SK-N-SH (cell line): ENCODE measurements at regions not wholly inside any gene's neighbourhood (a gene's known extent, or its start where the extent isn't known, plus 50 kb on each side); places are given as distances from the start of the nearest gene placed in this dataset.

Source experiments
- CTCF ChIA-PET: fragments of 300-600, 350-600 bp; formaldehyde crosslinking; extraction: SDS; loops from one replicate; lab custom pipeline; 2021; lab: Yijun Ruan, JAX
- POLR2A ChIA-PET: fragments of 350-600 bp; sonication (Branson Sonifier 250); formaldehyde crosslinking; extraction: SDS; loops from one replicate; lab custom pipeline; 2020; ENCODE audit warnings: antibody characterized with exemption, inconsistent platforms; lab: Yijun Ruan, JAX
- DNase-seq: peaks from one replicate; pipeline ENCODE4 v3.0.0; 2012
- H2AFZ ChIP-seq: fragments of 200-600 bp; sonication (generic); 2 replicates; pipeline ENCODE4 v1.8.1; 2016; ENCODE audit warnings: antibody characterized with exemption, mild to moderate bottlenecking, low read depth
- H3F3A ChIP-seq: fragments of 200-600 bp; sonication (generic); replicated peaks from 2 replicates; pipeline ENCODE3; 2016; ENCODE audit warnings: antibody characterized with exemption, mild to moderate bottlenecking; ENCODE audit not compliant: insufficient read depth
- H3K27ac ChIP-seq, 2 experiments: fragments of 200-500 bp in 1 of 2; fragments of 200-600 bp in 1 of 2; sonication (Bioruptor generic) in 1 of 2; sonication (generic), shearing (Covaris generic) in 1 of 2; 2 replicates each; pipeline versions ENCODE4 v1.5.1 to v1.6.1; 2014 to 2016; ENCODE audit warnings: low read depth in 2 of 2, inconsistent platforms in 1 of 2, low read length in 1 of 2, mild to moderate bottlenecking in 1 of 2, mixed read lengths in 1 of 2
- H3K27me3 ChIP-seq: fragments of 200-600 bp; sonication (generic), shearing (Covaris generic); 2 replicates; pipeline ENCODE4 v1.6.1; 2016; ENCODE audit warnings: mixed run types; ENCODE audit not compliant: insufficient read depth
- H3K36me3 ChIP-seq, 2 experiments: fragments of 200-500 bp in 1 of 2; fragments of 200-600 bp in 1 of 2; sonication (Bioruptor generic) in 1 of 2; sonication (generic) in 1 of 2; replicated peaks in 1 of 2; 2 replicates each; pipeline versions ENCODE3 to v1.5.1; 2014 to 2016; ENCODE audit warnings: low read length in 1 of 2, mild to moderate bottlenecking in 1 of 2; ENCODE audit not compliant: insufficient read depth in 2 of 2, control insufficient read depth in 1 of 2
- H3K4me1 ChIP-seq, 2 experiments: fragments of 200-500 bp in 1 of 2; fragments of 200-600 bp in 1 of 2; sonication (Bioruptor generic) in 1 of 2; sonication (generic), shearing (Covaris generic) in 1 of 2; 2 replicates each; pipeline versions ENCODE4 v1.5.1 to v1.6.1; 2014 to 2016; ENCODE audit warnings: low read depth in 1 of 2, low read length in 1 of 2, mixed run types in 1 of 2; ENCODE audit not compliant: insufficient read depth in 2 of 2, control insufficient read depth in 1 of 2
- H3K4me2 ChIP-seq: fragments of 200-600 bp; sonication (generic), shearing (Covaris generic); 2 replicates; pipeline ENCODE4 v1.6.1; 2017; ENCODE audit warnings: mixed run types
- H3K4me3 ChIP-seq, 2 experiments: fragments of 200-500 bp in 1 of 2; fragments of 200-600 bp in 1 of 2; sonication (Bioruptor generic) in 1 of 2; sonication (generic), shearing (Covaris generic) in 1 of 2; 2 replicates each; pipeline versions ENCODE4 v1.5.1 to v1.8.1; 2014 to 2016; ENCODE audit warnings: low read depth in 2 of 2, inconsistent platforms in 1 of 2, low read length in 1 of 2, mild to moderate bottlenecking in 1 of 2, mixed read lengths in 1 of 2, moderate library complexity in 1 of 2
- H3K79me2 ChIP-seq: fragments of 200-600 bp; sonication (generic); 2 replicates; pipeline ENCODE4 v1.8.1; 2017; ENCODE audit warnings: mild to moderate bottlenecking; ENCODE audit not compliant: insufficient read depth
- H3K9ac ChIP-seq: fragments of 200-600 bp; sonication (generic); 2 replicates; pipeline ENCODE4 v1.6.1; 2017; ENCODE audit warnings: mixed run types
- H3K9me2 ChIP-seq: fragments of 200-600 bp; sonication (generic); 2 replicates; pipeline ENCODE4 v1.6.1; 2017; ENCODE audit warnings: mixed run types
- H3K9me3 ChIP-seq: fragments of 200-600 bp; sonication (generic); 2 replicates; pipeline ENCODE4 v1.6.1; 2017; ENCODE audit warnings: mixed run types, mild to moderate bottlenecking, moderate library complexity
- H4K20me1 ChIP-seq: fragments of 200-600 bp; sonication (generic); 2 replicates; pipeline ENCODE4 v1.6.1; 2017; ENCODE audit warnings: mild to moderate bottlenecking, mixed run types; ENCODE audit not compliant: insufficient read depth
- CHD2 ChIP-seq: fragments of 150-350 bp; IDR thresholded peaks from 2 replicates; pipeline ENCODE4 v1.6.1; 2018; ENCODE audit warnings: low read length; ENCODE audit not compliant: partially characterized antibody
- ELF1 ChIP-seq: IDR thresholded peaks from 2 replicates; pipeline ENCODE4 v1.4.0; 2012
- EP300 ChIP-seq, 2 experiments: IDR thresholded peaks; 2 replicates each; pipeline versions ENCODE4 v1.4.0 to v1.6.1; 2012; ENCODE audit warnings: borderline replicate concordance in 1 of 2, low read depth in 1 of 2, low read length in 1 of 2
- FOXM1 ChIP-seq: IDR thresholded peaks from 2 replicates; pipeline ENCODE4 v1.4.0; 2012; ENCODE audit warnings: low read depth, mild to moderate bottlenecking
- GABPA ChIP-seq: IDR thresholded peaks from 2 replicates; pipeline ENCODE4 v1.4.0; 2012; ENCODE audit warnings: low read depth, mild to moderate bottlenecking
- GATA2 ChIP-seq: sonication (generic); formaldehyde crosslinking; IDR thresholded peaks from 2 replicates; pipeline ENCODE4 v1.5.0; 2020; ENCODE audit warnings: mild to moderate bottlenecking, missing genetic modification reagents
- JUND ChIP-seq: IDR thresholded peaks from 2 replicates; pipeline ENCODE4 v1.4.0; 2012
- MEF2A ChIP-seq: IDR thresholded peaks from 2 replicates; pipeline ENCODE4 v1.4.0; 2012; ENCODE audit warnings: low read depth, borderline replicate concordance
- MXI1 ChIP-seq: IDR thresholded peaks from 2 replicates; pipeline ENCODE4 v1.6.1; 2012; ENCODE audit warnings: mild to moderate bottlenecking, low read depth, low read length, improper control_type of control experiment
- NFIC ChIP-seq: IDR thresholded peaks from 2 replicates; pipeline ENCODE4 v1.4.0; 2012; ENCODE audit warnings: borderline replicate concordance
- NRF1 ChIP-seq: IDR thresholded peaks from 2 replicates; pipeline ENCODE4 v1.6.1; 2012; ENCODE audit warnings: low read depth, mild to moderate bottlenecking, low read length
- PBX3 ChIP-seq: IDR thresholded peaks from 2 replicates; pipeline ENCODE4; 2012
- RCOR1 ChIP-seq: fragments of 150-350 bp; IDR thresholded peaks from 2 replicates; pipeline ENCODE4 v1.6.1; 2017; ENCODE audit warnings: antibody characterized with exemption, low read length
- REST ChIP-seq: IDR thresholded peaks from 2 replicates; pipeline ENCODE4 v1.6.1; 2012; ENCODE audit warnings: mild to moderate bottlenecking, low read depth, low read length, moderate library complexity
- RXRA ChIP-seq: IDR thresholded peaks from 2 replicates; pipeline ENCODE4 v1.4.0; 2012; ENCODE audit warnings: low read depth, mild to moderate bottlenecking, borderline replicate concordance
- TAF1 ChIP-seq: IDR thresholded peaks from 2 replicates; pipeline ENCODE4 v1.6.1; 2012; ENCODE audit warnings: low read depth, mild to moderate bottlenecking, low read length, moderate library complexity, borderline replicate concordance
- TCF12 ChIP-seq: IDR thresholded peaks from 2 replicates; pipeline ENCODE4 v1.4.0; 2012
- USF1 ChIP-seq: IDR thresholded peaks from 2 replicates; pipeline ENCODE4 v1.4.0; 2012; ENCODE audit warnings: low read depth, borderline replicate concordance
- USF2 ChIP-seq: fragments of 150-350 bp; IDR thresholded peaks from 2 replicates; pipeline ENCODE4 v1.6.1; 2017; ENCODE audit warnings: antibody characterized with exemption, low read length, low read depth, borderline replicate concordance
- YY1 ChIP-seq: IDR thresholded peaks from 2 replicates; pipeline ENCODE4 v1.4.0; 2012; ENCODE audit warnings: low read depth, mild to moderate bottlenecking
- WGBS: methylation state at CpG from one replicate; pipeline ENCODE4 v1.1.6; 2017; ENCODE audit warnings: low lambda C conversion rate; 5-methylcytosine and 5-hydroxymethylcytosine counted together

- TF ChIP-seq USF2: no peak
Observed at GRCh38 chr5:159496773-159497172, 166.5 kb upstream of the IL12B start (continued).

GRCh38 chr5:159497221-159497620 lies 166.9 kb upstream of the IL12B start:
- no peaks in the 10 kb centered on the region for H3K27me3 ChIP-seq
- no peaks in the 10 kb centered on the region for H3K9me3 ChIP-seq
- no peaks in the 10 kb centered on the region for H3K36me3 ChIP-seq
- no peak overlapping the region for H3K27ac ChIP-seq
- no peak overlapping the region for H3K4me2 ChIP-seq
- DNase-seq: peak; percentile 4
- no peak for TF ChIP-seq NFIC
- no peak for TF ChIP-seq YY1
- TF ChIP-seq RXRA: no peak
- TF ChIP-seq GATA2: no peak
- 45% methylated on average over 2 of the region's 2 CpGs for WGBS
- no peak overlapping the region for H2AFZ ChIP-seq
- CTCF ChIA-PET: no interaction called here
- no peaks in the 10 kb centered on the region for H3F3A ChIP-seq
- no peak overlapping the region for H3K9ac ChIP-seq
- no peaks in the 10 kb centered on the region for H3K79me2 ChIP-seq
- H4K20me1 ChIP-seq: no peaks in the 10 kb centered on the region
- H3K9me2 ChIP-seq: no peaks in the 10 kb centered on the region
- POLR2A ChIA-PET: no interaction called here
- no peaks in the 10 kb centered on the region for H3K4me1 ChIP-seq
- no peak overlapping the region for H3K4me3 ChIP-seq

GRCh38 chr5:159498630-159499029 lies 168.3 kb upstream of the IL12B start:
- DNase-seq: no peak
- Histone ChIP-seq H3K4me3 (no peak overlapping the region), H3K79me2 (no peaks in the 10 kb centered on the region), H3K9me3 (no peaks in the 10 kb centered on the region), H3K27ac (no peak overlapping the region), H3K9me2 (no peaks in the 10 kb centered on the region), H3K4me1 (no peaks in the 10 kb centered on the region), H4K20me1 (no peaks in the 10 kb centered on the region), H3K27me3 (no peaks in the 10 kb centered on the region), H2AFZ (no peak overlapping the region), H3K4me2 (no peak overlapping the region), H3K36me3 (no peaks in the 10 kb centered on the region), H3K9ac (no peak overlapping the region), H3F3A (peaks cover 1% of the 10 kb centered on the region)
- CTCF ChIA-PET: no interaction called here
- POLR2A ChIA-PET: no interaction called here
- TF ChIP-seq FOXM1: no peak
- no peak for TF ChIP-seq REST
- TF ChIP-seq USF2: no peak
- TF ChIP-seq NFIC: no peak
- no peak for TF ChIP-seq RCOR1
- TF ChIP-seq USF1: no peak
- no peak for TF ChIP-seq CHD2
- no peak for TF ChIP-seq GABPA
- no peak for TF ChIP-seq YY1
- TF ChIP-seq JUND: no peak
- TF ChIP-seq TCF12: no peak
- TF ChIP-seq EP300 (IDR thresholded peaks at IDR 0.05; ENCODE audit: borderline replicate concordance in 1 of 2, low read depth in 1 of 2, low read length in 1 of 2): no peak
- no peak for TF ChIP-seq NRF1
- TF ChIP-seq MEF2A: no peak
- TF ChIP-seq TAF1: no peak
- TF ChIP-seq ELF1: no peak
- TF ChIP-seq MXI1: no peak
- TF ChIP-seq PBX3: no peak
